HG02943 (cell line): ENCODE measurements at regions not wholly inside any gene's neighbourhood (a gene's known extent, or its start where the extent isn't known, plus 50 kb on each side); places are given as distances from the start of the nearest gene placed in this dataset.
"Not testable (repeated sequence)": the region's sequence is repeated elsewhere in the genome, so short reads cannot be mapped to it uniquely, and the experiment has no call there.

Experiments
- ATAC-seq: cut with Tn5 transposase; IDR thresholded peaks from one replicate; pipeline ENCODE4 v1.9.1; 2021; ENCODE audit warnings: mild to moderate bottlenecking, low read depth, moderate library complexity; ENCODE audit not compliant: unreplicated experiment

DNA sequence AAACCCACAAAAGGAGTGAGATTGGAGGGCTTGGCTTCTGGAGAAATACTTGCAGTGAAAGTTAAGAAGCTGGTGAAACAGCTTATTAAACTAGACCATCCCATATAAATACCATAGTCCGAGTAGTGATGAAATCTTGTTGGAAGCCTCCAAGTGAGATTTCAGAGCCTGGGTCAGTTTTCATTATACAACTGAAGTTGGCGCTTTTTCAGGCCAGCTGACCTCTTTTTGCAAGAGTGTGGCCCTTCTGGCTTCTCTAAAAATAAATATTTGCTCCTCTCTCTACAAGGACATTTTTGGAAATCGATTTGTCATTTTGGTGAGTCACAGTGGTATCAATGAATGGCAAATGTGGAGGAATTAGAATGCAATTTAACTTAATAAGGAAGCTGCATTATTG lies 51.2 kb upstream of the THRB start:
- ATAC-seq: no peak

DNA sequence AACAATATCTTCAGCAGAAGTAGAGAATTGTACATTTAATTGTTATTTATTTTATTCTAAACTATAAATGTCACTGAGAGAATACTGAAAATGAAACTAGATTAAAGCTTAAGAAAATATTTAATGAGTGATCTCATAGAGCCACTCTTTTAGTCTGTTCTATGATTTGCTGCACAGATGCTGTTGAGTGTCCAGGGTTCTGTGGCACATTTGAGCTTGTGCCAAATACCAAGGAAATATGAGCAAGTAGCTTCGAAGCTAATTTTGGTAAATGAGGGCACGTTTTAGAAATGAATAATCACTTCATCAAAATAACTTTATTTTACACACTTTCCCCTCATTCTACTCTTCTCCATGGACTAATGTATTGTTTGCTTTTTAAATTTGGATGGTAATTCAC lies 53.6 kb upstream of the THRB start:
- no peak for ATAC-seq

- no peak for ATAC-seq
Measured at GRCh38 chr3:24550588-24550987, 55.9 kb upstream of the THRB start.

- ATAC-seq: no peak
Measured at GRCh38 chr3:24551626-24552025, 57.0 kb upstream of the THRB start.

GRCh38 chr3:24562895-24563294 lies 68.2 kb upstream of the THRB start:
- no peak for ATAC-seq

DNA sequence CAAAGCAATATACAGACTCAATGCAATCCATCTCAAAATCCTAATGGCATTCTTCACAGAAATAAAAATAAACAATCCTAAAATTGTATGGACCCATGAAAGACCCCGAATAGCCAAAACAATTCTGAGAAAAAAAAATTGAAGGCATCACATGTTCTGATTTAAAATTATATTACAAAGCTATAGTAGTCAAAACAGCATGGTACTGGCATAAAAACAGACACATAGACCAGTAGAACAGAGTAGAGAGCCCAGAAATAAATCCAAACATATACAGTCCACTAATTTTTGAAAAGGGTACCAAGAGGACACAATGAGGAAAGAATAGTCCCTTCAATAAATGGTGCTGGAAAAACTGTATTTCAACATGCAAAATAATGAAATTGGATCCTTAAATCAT lies 70.4 kb upstream of the THRB start:
- no peak for ATAC-seq

DNA sequence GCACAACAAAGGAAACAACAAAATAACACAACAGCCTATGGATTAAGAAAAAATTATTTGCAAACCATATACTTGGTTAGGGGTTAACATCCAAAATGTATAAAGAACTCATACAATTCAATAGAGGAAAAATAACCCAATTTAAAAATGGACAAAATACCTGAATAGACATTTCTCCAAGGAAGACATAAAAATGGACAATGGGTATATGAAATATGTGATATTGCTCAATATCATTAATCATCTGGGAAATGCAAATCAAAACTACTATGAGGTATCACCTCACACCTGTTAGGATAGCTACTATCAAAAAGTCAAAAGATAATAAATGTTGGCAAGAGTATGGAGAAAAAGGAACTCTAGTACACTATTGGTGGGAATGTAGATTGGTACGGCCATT lies 71.0 kb upstream of the THRB start:
- ATAC-seq: no peak

DNA sequence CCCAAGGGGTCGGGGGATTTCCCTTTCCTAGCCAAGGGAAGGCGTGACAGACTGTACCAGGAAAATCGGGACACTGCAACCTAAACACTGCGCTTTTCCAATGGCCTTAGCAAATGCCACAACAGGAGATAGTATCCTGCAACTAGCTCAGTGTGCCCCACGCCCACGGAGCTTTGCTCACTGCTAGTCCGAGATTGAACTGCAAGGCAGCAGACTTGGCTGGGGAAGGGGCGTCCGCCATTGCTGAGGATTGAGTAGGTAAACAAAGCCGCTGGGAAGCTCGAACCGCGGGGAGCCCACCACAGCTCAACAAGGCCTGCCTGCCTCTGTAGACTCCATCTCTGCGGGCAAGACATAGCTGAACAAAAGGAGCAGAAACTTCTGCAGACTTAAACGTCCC lies 72.3 kb upstream of the THRB start:
- no peak for ATAC-seq

- not testable (repeated sequence) for ATAC-seq
Measured at GRCh38 chr3:24572409-24572808, 77.8 kb upstream of the THRB start.

DNA sequence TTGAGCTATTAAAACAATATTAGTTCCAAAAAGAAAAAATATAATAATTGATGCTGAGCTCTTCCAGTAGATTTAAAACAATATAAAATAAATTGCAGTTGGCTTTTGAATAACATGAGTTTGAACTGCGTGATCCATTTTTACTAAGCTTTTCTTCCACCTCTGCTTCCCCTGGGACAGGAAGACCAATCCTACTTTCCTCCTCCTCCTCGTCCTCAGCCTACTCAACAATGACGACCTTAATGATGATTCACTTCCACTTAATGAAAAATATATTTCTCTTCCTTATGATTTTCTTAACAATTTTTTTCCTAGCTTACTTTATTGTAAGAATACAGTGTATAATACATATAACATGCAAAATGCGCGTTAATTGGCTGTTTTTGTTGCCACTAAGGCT lies 78.9 kb upstream of the THRB start:
- no peak for ATAC-seq

DNA sequence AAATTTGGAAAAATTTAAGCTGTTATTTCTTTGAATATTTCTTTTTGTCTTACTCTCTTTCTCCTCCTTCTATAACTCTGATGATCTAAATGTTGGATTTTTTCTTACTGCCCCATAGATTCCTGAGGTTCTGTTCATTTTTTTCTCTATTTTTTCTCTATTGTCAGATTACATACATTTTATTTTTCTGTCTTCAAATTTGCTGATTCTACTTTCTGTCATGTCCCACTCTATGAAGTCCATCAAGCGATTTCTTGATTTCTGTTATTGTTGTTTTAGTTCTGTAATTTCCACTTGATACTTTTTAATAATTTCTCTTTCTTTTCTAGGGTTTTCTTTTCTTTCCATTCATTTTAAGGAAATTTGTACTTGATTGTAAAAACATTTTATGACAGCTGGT lies 83.7 kb upstream of the THRB start:
- ATAC-seq: no peak

DNA sequence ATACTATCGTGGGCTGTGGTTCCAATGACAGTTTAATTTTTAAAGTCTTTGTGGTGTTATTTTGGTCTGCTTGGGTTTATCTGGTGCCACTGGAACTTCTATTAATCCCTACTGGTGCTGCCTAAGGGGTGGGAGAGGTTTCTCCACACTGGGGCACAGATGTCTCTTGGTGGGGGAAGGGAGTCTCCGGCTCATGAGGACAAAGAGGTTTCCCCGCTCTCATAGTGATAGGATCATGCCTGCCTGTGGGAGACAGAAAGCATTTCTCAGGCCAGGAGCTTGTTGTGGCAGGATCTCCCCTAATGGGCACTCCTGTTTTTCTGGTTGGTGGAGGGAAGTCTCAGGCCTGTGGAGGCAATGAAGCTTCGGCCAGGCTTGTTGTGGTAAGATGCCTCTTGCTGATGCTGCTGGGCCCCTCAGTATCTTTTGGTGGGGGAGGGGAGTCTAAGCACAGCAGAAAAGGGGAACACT lies 84.3 kb upstream of the THRB start:
- no peak for ATAC-seq

- ATAC-seq: no peak
Measured at GRCh38 chr3:24582431-24583403, 88.1 kb upstream of the THRB start.

DNA sequence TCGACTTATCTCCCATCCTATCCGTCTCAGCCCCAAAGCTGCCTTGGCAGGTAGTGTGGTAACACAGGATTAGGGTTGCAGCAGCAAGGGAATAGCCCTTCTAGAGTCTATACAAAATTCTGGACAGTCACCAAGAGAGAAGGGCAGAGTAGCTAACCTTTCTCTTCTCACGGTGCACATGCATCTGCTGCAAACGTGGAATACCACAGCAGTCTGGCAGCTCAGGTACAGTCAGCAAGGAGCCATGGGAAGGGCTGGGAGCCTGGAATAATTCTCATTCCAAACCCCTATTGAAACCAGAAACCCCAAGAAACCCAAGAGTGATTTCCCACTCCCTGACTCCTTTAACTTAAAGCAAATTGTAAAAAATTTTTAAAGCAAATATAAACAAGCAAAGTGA lies 92.3 kb upstream of the THRB start:
- no peak for ATAC-seq

DNA sequence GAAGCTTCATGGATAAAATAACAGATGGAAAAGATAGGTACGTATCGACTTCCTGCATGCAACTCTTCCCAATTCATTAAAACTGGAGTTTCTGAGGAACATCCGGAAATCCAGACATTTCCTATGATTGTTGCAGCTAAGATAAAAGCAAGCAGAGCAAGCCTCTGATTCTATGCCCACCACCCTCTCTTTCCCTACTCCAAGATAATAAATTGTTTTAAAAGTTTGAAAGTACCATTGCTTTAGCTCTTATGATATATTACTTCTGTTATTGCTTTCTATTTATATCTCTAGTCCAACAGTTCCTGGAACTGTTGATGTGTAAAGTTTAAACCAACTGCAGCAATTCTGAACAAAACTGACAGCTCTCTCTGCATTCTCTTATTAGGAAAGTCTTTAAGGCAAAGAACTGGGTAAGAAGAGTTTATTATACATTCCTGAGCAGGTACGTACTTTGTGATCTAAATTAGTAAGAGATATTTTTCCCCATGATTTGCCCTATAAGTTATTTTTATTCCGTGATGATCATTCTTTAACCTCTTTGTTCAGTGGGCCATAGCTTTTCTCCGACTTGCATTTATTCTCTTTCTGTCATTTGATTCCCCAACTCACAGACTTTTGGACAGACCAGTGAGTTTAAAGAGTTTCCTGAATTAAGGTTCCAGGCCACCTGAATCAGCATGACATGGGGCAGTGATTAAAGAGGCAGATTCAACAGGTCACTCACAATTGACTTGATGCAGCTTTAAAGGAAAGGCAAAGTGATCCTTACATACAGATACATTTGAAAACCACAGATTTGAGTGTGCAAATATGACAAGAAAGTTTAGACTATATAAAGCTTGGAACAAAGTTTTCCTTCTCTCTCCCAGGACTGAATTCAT lies 94.2 kb upstream of the THRB start:
- ATAC-seq: no peak

DNA sequence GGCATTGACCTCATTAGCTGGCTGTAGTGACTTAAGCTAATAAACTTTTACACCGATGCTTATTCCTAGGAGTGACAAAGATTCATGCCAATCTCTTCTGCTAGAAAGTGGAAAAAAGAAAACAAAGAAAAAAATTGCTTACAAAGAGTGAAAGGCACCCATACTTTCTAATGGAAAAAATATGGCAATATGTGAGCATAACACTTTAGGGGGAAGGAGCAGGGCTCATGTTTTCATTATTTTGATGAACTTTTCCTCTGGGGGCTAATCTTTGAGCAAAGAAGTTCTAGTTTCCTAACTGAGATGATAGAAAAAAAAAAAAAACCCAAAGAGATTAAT lies 94.8 kb upstream of the THRB start:
- no peak for ATAC-seq

DNA sequence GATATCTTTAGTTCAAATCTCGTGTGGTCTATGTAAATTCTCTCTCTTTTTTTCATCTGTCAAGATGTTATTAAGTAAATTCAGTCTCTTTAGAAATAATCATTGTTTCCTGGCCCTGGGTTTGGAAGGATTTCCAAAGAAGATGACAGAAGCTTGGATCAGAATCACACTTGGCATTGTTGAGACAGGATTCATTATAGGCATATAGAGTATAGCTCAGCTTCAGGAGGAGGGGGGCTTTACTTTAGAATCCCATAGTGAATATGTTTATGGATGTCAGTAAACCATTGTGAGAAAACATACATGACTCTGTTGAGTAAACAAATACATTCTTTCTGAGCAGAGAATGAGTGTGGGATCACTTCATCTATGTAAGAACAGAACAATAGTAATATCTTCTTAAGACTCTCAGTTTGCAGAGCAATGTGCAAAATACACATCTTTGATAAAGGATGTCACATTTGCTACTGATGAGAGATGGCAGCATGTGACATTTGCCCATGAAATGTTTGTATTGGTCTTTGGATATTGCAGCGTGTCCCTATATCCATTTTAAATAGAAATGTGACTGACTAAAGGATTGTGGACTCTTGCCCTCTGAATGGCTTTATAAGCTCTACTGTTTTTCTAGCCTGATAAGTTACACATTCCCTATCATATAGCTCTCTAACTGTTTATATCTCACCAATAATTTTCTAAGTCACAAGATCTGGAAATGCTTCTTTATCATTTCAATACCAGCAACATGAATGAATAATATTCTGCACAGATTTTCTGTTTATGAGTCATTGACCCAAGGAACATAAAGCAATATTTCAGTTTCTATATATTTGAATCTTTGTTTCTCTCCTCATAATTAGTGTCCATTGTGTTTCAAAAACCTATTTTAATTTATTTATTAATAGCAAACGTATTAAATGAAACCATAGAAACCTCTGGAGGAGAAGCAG lies 95.6 kb upstream of the THRB start:
- ATAC-seq: no peak

DNA sequence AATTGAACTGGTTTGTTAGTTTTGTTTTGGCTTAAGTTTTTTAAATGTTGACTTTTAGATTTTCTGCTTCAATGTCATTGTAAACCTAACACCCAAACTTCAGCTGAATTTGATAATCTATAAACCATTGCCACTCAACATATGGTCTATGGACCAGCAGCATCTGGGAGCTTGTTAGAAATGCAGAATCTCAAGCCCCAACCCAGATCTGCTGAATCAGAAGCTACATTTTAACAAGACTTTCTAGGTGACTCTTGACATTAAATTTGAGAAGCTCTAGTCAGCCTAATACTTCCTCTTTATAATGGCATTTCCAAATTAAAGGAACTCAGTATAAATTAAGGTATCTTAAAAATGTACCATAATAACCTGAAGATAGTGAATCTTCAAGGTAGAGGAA lies 96.5 kb upstream of the THRB start:
- no peak for ATAC-seq

GRCh38 chr3:24591661-24592555 lies 97.3 kb upstream of the THRB start:
- no peak for ATAC-seq
